Thyroid gland (tissue), 4 donors: ENCODE measurements at regions not wholly inside any gene's neighbourhood (a gene's known extent, or its start where the extent isn't known, plus 50 kb on each side); places are given as distances from the start of the nearest gene placed in this dataset.

Experiments used
- POLR2A ChIP-seq, 2 donors: fragments of 450-650 bp; IDR thresholded peaks; one replicate each; pipeline ENCODE4 v1.6.1; 2017; ENCODE audit warnings: antibody characterized with exemption in 2 of 2, mild to moderate bottlenecking in 2 of 2, moderate library complexity in 1 of 2
- TF ChIP-seq, protein P1 (sequence below), 6 experiments: fragments of 200-600 bp in 3 of 6; fragments of 450-650 bp in 3 of 6; sonication (generic) in 3 of 6; IDR thresholded peaks; one replicate each; pipeline ENCODE4 v1.5.1; 2016 to 2019; ENCODE audit warnings: antibody characterized with exemption in 6 of 6, mild to moderate bottlenecking in 2 of 6, inconsistent platforms in 1 of 6, moderate library complexity in 1 of 6

DNA sequence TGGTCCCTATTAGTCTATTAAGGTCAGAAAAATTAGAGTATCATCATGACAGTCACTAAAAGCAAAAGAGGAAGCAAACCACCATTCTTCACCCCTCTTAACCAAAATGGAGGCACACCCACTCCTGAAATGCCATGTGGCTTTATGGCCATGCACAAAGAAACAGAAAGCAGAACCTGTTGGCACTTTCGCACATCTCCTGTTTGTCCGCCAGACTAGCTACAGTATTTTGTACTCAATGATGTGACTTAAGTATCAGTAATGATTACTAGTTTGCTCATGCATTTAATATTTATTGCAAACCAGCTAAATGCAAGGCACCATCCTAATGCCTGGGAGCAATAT, 70.2 kb upstream of the GNAO1 start:
- TF ChIP-seq, protein P1, sequence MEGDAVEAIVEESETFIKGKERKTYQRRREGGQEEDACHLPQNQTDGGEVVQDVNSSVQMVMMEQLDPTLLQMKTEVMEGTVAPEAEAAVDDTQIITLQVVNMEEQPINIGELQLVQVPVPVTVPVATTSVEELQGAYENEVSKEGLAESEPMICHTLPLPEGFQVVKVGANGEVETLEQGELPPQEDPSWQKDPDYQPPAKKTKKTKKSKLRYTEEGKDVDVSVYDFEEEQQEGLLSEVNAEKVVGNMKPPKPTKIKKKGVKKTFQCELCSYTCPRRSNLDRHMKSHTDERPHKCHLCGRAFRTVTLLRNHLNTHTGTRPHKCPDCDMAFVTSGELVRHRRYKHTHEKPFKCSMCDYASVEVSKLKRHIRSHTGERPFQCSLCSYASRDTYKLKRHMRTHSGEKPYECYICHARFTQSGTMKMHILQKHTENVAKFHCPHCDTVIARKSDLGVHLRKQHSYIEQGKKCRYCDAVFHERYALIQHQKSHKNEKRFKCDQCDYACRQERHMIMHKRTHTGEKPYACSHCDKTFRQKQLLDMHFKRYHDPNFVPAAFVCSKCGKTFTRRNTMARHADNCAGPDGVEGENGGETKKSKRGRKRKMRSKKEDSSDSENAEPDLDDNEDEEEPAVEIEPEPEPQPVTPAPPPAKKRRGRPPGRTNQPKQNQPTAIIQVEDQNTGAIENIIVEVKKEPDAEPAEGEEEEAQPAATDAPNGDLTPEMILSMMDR (IDR thresholded peaks at IDR 0.05), result no peak
- no peak for TF ChIP-seq POLR2A (IDR thresholded peaks at IDR 0.05)
